ENCODE measurements at regions not wholly inside any gene's neighbourhood (a gene's known extent, or its start where the extent isn't known, plus 50 kb on each side); places are given as distances from the start of the nearest gene placed in this dataset.
"Not testable (repeated sequence)": the region's sequence is repeated elsewhere in the genome, so short reads cannot be mapped to it uniquely, and the experiment has no call there.

DNA sequence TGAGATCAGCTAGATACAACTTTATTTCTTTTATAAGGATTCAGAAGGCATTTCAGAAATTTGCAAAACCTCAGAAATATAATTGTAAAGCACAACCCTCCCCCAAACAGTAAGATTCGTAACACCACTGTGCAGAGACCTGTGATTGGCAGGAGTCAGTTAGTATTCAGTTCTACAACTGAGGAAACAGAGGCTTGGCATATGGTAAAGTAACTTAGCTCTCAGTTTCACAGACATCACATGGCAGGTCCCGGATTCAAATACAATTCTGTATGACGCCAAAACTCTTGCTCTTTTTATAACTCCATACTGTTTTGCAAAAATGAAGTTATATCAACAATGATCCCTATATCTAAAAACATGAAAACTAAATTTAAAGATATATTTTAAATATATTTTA, 225.6 kb upstream of the LMCD1 start:
- no peak for DNase-seq

DNA sequence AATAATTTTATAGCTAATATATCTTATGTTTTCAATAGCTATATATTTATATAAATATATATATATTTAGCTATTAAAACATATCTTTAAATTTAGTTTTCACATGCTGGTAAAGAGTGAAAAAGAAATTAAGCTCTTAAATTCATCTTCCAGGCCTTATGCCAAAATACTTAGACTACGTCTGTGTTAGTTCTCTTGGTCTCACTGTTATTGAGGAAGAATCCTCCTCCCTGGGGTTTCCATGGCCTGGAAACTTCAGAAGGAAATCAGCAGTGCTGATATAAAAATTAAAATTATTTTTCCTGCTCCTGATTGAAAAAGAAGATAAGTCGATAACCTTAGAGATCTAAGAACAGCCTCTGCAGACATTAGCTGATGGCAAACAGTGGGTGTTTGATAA, 225.1 kb upstream of the LMCD1 start:
- no peak for DNase-seq

DNA sequence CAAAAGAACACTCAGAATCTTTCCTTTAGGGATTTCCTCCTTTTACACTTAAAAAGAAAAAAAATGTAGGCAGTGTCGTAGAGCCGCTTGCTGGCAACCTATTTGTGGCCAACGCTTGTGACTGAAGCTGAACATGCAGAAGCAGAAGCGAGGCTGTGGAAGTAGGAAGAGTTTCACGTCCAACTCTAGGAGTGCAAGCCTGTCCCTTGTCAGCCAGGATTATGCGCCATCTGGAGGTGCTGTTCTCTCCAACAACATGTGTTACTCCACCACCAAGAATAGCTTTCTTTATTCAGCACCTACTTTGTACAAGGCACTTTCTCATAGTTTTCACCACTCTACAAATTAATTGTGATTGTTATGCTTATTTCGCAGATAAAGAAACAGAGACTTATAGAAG, 223.2 kb upstream of the LMCD1 start:
- DNase-seq = no peak

DNA sequence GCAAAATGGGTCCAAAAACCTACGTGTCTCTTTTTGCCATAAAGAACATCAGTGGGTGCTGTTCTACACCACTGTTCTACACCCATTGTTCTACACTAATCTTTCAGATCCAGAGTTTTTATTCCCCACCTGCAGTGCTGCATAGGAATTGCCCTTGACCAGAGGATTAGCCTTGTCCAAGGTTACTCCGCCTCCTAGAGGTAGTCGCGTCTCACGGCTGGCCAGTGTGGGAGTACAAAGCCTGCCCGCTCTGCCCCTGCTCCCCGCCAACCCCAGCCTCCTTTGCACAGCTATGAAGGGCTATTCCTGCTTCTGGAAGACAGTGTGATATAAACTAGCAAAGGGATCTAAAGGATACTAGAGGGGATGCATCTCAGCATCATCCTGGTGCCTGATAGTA, 222.1 kb upstream of the LMCD1 start:
- DNase-seq = no peak

DNA sequence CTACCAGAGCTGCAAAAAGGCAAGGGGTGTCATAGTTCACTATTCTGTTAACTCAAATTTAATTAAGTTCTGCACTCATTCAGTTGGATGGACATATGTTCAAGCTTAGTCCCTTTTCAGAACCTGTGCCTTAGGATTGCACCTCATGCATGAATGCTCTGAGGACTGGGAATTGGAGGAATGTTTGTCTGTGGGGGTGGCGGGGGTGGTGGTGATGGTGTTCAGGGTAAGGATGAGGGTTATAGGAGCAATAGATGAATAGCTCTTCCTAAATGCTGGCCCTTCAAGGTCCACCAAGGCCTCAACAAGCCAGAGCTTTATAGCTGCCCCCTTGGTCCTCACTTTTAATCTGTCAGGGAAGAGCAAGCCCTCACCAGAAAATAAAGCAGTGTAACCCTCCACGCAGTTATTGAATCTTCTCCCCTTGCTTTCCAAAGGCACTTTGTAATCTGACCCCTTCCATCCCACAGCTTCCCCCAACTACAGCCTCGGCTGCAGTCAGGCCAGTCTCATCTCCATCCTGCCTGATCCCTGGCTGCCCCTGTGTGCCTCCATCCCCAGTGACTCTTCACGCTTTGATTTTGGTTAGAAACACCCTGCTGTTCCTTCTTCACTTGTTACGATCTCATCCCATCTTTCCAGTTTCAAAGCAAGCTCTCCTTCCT, 221.6 kb upstream of the LMCD1 start:
- DNase-seq = no peak

DNA sequence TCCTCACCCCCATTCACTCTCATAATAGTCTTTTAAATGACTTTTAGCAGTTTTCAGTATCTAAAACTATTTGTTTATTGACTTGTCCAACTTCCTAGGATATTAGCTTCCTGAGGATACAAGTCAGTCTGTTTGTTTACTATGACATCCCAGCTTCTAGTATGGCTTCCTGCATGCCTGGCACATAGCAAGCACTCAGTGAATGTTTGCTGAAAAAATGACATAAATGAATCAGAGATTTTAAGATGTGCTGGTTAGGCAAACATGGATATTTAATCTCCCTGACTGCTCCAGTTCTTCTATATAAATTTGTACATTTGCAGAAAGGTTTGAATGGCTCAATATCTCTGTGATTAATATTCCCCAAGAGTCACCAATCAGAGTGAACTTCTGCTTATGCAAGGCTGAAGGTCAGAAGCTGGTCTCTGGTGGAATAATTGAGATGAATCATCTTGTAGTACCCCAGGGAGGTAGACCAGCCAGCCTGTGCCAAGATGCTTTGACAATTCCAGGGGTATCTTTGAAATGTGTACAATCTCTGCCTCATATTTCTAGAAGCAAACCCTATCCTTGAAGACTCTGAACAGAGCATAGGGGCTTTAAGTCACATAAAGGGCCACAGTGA, 219.0 kb upstream of the LMCD1 start:
- no peak for DNase-seq

DNA sequence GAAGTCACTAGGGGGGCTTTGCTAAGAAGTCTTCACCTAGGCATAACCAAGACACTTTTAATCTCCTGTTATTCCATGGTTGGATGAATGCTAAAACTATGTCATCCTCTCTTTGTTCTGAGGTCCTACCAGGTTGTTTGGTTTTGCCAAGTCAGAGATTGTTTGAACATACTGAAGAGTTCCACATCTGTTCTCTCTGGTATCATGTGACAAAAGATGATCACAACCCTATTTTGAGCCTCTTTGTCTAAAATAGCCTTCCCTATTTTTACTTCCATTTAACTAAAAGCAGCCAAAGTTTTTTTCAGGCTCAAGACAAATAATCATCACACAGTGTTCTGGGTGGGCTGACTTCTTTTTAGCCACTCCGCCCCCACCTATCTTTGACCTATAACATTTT, 218.4 kb upstream of the LMCD1 start:
- DNase-seq = no peak

DNA sequence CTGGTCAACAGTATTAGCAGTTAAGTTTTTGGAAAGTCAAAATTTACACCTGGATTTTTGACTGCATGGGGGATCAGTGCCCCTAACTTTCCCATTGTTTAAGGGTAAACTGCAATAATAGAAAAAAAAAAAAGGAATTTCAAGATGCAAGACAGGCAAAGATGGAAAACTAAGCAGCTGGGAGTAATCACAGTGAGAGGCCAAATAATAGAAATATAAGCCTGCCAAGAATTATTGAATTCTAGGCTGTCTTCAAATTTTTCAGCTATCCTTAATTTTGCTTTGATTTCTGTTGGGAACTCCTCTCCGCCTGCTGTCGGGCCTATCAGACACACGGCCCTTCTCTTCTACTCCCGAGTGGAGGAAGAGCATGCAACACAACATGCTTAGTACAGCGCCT, 215.5 kb upstream of the LMCD1 start:
- DNase-seq = no peak

DNA sequence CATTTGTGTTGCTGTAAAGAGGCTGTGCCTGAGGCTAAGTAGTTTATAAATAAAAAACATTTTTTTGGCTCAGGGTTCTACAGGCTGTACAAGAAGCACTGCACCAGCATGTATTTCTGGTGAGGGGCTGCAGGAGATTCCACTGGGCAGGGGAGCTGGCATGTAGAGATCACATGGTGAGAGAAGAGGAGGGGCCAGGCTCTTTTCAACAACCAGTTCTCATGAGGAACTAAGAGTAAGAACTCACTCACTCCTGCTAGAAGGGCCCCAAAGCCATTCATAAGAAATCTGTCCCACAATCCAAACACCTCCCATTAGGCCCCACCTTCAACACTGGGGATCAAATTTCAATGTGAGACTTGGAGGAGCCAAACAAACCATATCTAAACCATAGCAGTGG, 214.9 kb upstream of the LMCD1 start:
- no peak for DNase-seq

DNA sequence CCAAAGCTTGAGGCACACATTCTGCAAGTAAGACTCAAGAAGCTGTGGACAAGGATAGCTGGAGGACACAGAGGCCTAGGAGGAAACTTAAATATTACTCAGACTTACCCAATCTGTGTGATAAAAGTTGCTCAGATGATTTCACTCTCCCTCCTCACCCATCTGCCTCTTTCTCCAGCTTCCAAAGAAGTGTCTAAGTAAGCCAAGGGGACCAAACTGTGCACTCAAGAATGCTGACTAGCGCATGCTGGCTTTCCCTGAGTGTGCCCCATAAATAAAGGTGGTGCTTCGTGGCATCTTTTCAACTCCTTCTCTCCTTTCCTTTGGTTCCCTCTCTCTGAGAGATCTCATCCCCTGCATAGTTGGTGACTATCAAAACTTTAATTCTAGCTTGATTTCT, 211.0 kb upstream of the LMCD1 start:
- DNase-seq = no peak

DNA sequence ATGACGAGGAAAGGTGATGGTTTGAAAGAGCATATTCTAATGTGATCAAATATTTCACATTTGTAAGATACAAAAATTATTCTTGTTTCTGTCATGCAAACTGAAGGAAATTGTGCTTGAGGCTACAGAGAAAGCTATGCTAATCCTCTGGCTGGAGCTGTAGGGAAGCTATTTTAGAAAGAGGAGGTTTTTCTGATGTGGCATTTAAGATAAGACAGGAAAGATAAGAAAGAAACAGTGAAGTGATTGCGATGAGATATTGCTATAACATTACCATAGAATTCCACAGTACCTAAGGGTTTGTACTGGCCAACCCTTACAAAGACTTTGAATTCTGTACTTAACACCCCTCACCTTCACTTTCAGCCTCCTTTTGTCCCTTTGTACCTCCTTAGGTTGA, 205.2 kb upstream of the LMCD1 start:
- DNase-seq = no peak

DNA sequence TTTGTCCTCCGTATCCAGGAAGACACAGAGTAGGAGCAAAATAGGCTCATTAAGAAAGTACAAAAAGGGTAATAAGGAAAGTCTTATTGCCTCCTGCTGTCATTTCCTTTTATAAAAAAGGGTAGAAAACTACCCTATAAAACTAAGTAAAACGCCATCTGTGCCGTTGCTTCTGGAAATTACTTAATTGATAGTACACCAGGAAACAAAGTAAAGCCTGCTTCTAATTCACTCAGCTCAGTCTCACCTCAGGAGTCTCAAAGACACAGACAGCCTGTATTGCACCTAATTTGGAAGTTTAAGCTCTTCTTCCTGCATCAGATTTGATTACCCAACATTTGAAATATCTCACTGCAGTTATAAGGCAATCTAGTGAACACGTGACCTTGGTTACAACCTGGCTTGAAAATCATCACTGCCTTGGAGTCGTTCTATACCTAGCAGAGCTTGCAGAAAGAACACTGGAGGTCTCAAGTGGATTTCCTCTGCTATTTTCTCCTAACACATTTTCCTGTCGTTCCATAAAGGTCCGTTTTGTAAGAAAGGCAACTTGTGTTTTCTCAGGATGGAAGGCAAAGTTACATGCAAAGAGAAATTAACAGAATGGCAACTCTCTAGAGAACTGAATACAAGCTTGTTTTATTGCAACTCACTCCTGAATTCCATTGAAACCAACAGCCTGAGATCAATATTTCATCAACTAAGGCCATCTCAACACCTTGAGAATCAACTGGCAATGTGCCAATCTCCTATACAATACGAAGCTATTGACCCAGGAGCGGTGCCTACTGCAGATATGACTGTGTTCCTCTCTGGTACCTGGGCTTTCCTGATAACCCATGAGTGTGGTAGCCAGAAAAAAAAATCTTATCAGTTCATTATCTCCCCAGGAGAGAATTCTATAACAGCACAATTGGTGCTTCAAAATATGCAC, 203.3 kb upstream of the LMCD1 start:
- no peak for DNase-seq

DNA sequence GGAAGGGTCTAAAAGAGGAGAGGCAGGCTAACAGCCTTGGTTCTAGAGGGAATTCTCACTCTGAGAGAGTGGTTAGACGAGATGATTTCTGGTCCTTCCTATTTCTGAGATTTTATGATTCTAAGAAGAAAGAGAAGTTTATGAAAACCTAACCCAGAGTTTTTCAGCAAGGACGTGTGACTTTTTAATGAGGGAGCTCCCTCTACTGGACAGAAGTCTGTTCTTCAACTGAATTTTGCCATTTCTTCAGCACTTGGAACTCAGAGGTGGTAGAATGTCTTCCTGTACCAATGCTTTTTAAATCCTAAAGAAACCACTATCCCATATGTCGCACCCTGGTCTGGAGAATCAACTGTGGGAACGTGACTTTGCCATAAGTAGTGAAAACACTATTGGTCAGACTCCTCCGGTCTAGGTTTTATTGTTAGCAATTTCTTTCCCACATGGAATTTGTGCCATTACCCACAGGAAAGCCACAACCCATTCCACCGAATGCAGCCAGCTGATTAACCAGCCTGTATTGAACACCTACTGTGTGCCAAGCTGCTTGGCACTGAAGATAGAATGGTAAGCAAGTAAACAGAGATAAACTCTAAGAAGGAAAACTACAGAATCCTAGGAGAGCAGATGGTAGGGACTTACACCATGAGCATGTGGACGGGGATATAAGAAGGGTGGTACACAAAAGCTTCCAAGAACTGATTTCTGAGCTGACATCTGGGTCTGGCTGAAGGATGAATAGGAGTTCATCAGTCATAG, 199.5 kb upstream of the LMCD1 start:
- DNase-seq = no peak

DNA sequence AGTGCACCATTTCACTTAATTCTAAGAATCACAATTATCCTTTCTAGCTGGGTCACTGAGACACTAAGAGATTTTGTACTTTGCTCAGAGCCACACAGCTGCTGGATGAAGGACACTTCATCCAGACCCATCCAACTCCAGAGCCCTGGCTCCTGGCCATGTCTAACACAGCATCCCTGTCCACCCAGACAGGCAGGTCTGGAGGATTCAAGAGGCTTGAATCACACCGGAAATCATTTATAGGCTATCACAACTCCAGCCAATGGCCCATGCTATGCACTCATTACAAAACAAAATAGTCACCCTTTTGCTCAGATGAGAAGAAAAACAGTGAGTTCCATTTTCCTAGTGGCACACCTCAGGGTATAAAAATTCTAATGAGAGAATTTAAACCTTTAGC, 198.2 kb upstream of the LMCD1 start:
- no peak for DNase-seq

DNA sequence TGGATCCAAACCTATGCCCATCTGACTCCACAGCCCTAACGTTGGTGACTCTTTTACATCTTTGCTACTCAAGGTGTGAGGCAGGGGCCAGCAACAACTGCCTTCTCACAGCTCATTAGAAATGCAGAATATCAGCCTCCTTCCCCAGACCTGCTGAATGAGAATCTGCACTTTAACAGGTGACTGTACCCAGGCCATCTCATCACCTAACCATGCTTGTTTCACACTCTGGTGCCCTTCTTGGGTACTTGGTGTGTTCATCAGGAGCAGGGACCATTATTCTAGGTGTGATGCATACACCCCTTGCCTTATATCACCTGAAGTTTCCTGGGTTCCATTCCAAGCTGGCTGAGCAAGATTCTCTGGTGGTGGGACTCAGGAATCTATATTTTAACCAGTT, 196.3 kb upstream of the LMCD1 start:
- DNase-seq = no peak

DNA sequence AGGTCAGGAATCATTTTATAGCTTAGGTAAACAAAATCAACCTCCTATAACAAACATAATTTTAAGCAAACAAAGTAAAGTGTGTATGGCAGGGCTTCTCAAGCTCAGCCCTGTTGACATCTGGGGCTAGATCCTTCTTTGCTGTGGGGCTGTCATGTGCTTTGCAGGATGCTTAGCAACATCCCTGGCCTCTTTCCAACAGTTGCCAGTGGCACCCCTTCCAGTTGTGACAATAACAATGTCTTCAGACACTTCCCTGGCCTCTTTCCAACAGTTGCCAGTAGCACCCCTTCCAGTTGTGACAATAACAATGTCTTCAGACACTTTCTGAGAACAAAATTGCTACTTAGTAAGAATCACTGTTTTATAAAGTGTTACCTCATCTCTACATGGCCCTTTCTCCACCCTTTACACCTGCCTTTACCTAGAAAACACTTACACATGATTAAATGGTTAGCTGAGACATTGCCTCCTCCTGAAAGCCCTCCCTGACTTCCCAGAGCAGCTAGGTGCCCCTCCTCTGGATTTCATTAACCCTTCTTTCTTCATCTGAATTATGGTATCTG, 194.0 kb upstream of the LMCD1 start:
- no peak for DNase-seq

DNA sequence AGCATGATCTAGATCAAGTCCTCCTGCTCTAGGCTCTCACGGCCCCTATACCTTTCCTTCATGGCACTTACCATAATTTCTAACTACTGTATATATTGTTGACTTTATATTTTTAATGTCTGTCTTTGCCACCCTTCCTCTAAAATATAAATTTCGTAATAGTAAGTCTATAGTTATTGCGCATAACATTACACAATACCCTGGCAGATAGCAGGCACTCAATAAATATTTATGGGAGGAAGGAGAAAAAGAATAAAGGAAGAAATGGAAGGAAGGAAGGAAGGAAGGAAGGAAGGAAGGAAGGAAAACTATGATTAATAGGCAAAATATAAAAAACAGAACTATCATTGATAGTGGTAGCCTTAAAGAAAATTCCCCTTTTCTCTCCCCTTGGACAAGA, 190.3 kb upstream of the LMCD1 start:
- DNase-seq = no peak

DNA sequence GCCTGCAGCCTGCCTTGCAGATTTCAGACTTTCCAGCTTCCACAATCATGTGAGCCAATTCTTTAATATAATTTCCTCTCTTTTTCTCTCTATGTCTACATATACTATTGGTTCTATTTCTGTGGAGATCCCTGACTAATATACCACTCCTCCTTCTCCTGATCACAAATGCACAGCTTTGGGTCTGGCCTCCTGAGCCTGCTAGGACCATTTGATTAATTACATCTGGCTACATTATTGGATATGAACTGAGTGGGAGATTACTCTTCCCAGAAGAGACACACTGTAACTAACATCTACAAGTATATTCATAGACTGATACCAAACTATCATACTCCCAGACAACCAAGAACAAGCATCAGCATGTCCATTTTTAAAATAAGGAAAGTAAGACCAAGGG, 188.9 kb upstream of the LMCD1 start:
- no peak for DNase-seq

DNA sequence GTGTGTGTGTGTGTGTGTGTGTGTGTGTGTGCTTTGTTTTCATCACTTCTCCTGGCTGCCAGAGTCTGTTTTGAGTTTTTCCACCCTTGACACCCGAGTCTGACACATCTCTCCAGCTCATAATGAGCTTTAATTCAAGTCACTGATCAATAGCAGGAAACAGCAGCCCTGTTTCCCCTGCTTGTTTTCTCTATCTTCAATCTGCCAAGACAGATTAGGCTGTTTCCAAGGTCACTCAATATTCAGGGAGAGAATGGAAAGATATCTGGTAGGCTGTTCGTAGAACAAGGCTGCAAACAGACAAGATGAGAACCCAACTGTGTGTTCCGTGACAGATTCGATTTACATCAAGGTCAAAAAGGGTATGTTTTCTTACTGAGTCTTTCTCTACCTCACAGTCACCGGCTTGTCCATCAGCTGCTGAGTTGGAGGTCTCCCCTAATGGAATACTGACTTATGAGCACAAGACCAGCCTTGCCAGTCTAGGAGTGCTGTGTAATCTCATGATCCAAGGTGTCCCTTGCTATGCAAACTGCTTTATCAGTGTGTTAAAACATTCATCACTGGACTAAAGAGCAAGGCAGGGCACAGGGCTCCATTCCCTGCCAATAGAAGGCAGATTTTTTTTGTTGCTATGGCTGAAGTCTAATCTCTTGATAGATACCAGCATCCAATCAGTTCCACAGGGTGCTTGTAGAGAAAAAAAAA, 187.9 kb upstream of the LMCD1 start:
- DNase-seq = no peak

DNA sequence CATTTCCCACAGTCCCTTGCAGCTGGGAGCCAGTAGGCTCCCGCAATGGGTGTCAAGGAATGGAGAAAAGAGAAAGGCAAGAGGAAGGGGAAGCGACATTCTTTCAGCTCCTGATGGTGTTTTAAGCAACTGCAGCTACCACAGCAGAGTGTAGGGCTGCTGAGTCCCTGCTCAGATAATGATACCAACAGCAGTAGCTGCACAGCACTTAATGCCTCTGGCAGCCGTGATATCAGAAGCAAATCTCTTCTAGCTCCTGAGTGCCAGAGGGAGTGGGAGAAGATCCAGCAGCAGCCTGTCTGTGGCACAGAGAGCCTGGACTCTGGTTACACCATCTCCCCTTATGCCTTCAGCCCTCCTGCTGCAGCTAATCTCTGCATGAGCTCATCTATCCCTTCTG, 186.1 kb upstream of the LMCD1 start:
- DNase-seq = not testable (repeated sequence)

DNA sequence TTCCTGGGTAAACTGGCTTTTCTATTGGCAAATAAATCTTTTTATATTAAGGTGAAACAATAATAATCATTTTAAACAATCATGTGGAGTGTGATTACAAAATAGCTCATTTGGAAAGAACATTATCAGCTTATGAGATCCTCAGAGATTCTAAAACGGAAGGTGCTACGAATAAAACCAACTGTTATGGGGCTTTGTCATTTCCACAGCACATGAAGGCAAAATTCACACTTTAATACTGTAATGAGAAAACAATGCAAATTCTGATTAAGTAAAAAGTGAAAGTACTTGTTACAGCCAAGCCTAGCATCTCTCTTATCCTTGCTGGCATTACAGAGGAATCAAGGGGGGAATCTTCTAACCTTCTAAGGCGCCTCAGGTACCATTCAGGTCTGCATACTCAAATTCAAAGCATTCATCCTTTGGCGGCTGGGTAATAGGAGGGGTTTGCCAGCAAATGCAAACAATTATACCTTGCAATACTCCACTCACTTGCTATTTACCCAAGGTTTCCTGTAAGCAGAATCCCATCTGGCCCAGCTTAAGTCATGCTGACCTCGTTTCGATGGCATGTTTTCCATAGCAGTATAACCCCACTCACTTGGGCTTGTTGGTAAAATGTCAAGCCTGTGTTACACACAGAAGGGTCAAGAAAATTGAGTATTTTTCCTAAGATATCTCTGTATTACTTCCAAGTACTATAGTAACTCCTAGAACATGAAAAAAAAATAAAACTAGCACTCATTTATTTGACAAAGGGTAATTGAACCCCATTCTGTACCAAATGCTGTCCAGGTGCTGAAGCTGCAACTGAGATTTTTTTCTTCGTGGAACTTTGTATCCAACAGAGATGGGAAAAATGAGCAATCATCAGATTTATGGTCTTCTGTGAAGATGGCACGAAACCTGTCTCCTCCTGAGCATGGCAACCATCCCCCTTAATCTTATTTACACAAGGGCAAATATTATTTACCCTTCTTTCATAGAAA, 183.7 kb upstream of the LMCD1 start:
- no peak for DNase-seq

Data from NCI-H2227 treated with DMSO at 0.1 percent for 48 hours (cell line).